NB4 (cell line): ENCODE measurements at regions not wholly inside any gene's neighbourhood (a gene's known extent, or its start where the extent isn't known, plus 50 kb on each side); places are given as distances from the start of the nearest gene placed in this dataset.

Source experiments
- CTCF ChIP-seq: IDR thresholded peaks from one replicate; pipeline ENCODE4 v1.5.1; 2012; ENCODE audit warnings: low read depth, low read length
- MAX ChIP-seq: IDR thresholded peaks from 2 replicates; pipeline ENCODE4 v1.6.1; 2011; ENCODE audit warnings: low read depth, low read length
- POLR2A ChIP-seq: IDR thresholded peaks from 2 replicates; pipeline ENCODE4 v1.6.1; 2011; ENCODE audit warnings: mild to moderate bottlenecking; ENCODE audit not compliant: insufficient read length; ENCODE audit errors: extremely low read depth

GRCh38 chr4:14667624-14668151 is 334.6 kb upstream of the CPEB2 start:
- TF ChIP-seq CTCF (no peak), POLR2A (no peak), MAX (no peak)
